Body of pancreas (tissue), 4 donors: ENCODE measurements at regions not wholly inside any gene's neighbourhood (a gene's known extent, or its start where the extent isn't known, plus 50 kb on each side); places are given as distances from the start of the nearest gene placed in this dataset.

Source experiments
- ATAC-seq: fragments of 150-250 bp; one replicate; pipeline ENCODE4 v1.9.1; 2016
- DNase-seq, 4 donors: peaks; one replicate each; pipeline ENCODE4 v3.0.0-alpha.2; 2019
- H3K27ac ChIP-seq, 4 donors: fragments of 200-600 bp; sonication (generic); 1 replicate in 3 of 4; 2 replicates in 1 of 4; pipeline versions ENCODE4 v1.5.1 to v1.6.1; 2016 to 2019; ENCODE audit warnings: mild to moderate bottlenecking in 1 of 4, mixed read lengths in 1 of 4, moderate library complexity in 1 of 4
- H3K27me3 ChIP-seq, 2 donors: fragments of 200-600 bp; sonication (generic); one replicate each; pipeline ENCODE4 v1.6.0; 2016; ENCODE audit warnings: mild to moderate bottlenecking in 1 of 2
- H3K36me3 ChIP-seq, 2 donors: fragments of 200-600 bp; sonication (generic); replicated peaks in 1 of 2; 2 replicates each; pipeline ENCODE4 v1.5.1; 2016; ENCODE audit warnings: low read depth in 2 of 2; ENCODE audit not compliant: insufficient read depth in 1 of 2
- H3K4me1 ChIP-seq: fragments of 200-600 bp; sonication (generic); one replicate; pipeline ENCODE4 v1.6.0; 2016
- H3K4me3 ChIP-seq, 2 donors: fragments of 200-600 bp; sonication (generic); 1 replicate in 1 of 2; 2 replicates in 1 of 2; pipeline ENCODE4 v1.5.1; 2016 to 2019
- H3K9me3 ChIP-seq, 3 donors: fragments of 200-600 bp; sonication (generic); 1 replicate in 2 of 3; 2 replicates in 1 of 3; pipeline ENCODE4 v1.5.1; 2016
- CTCF ChIP-seq, 7 experiments: fragments of 450-650 bp in 4 of 7; fragments of 200-600 bp in 3 of 7; sonication (generic) in 3 of 7; IDR thresholded peaks; one replicate each; pipeline ENCODE4 v1.5.1; 2016 to 2019; ENCODE audit warnings: antibody characterized with exemption in 7 of 7
- POLR2A ChIP-seq, 3 donors: fragments of 450-650 bp; IDR thresholded peaks; one replicate each; pipeline ENCODE4 v1.6.1; 2016; ENCODE audit warnings: antibody characterized with exemption in 3 of 3, mild to moderate bottlenecking in 2 of 3
- WGBS, 2 donors: methylation state at CpG; one replicate each; pipeline ENCODE4 v1.1.5; 2017; 5-methylcytosine and 5-hydroxymethylcytosine counted together
- intact Hi-C: fragments of 100-400 bp; cut with DNase I; formaldehyde crosslinking; loops from one replicate; pipeline ENCODE4 v1.15.1; 2023

DNA sequence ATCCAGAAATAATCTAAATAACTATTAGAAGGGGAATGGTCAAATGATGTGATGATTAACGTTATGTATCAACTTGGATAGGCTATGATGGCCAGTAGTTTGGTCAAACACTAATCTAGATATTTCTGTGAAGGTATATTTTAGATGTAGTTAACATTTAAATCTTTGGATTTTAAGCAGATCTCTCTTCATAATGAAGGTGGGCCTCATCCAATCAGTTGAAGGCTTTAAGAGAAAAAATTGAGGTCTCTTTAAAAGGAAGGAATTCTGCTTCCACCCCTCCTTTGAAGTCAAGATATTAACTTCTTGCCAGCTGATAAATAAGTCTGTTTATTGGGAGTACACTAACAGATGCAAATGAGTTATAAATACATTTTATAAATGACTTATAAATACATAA, 760.0 kb upstream of the SLC35B3 start:
- no peak overlapping the region for H3K27ac ChIP-seq

DNA sequence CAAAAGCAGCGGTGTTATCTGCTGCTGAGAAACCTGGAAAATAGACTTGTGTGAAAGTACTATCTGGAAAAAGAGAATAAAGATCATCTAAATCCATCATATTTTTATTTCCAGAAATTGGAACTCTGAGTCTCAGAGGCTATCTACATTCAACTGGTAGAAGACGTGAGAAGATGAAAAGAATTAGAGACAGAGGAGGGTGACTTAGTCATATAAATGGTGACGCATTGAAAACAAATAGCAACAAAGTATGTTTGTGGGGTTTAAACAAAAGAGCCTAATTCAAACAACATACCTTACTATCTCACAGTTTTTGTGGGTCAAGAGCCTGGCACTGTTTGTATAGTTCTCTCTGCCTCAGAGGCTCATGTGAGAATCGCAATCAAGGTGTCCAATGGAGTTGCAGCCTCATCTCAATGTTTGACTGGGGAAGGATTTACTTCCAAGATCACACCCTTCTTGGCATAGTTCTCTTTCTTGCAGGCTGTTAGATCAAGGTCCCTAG, 757.1 kb upstream of the SLC35B3 start:
- Histone ChIP-seq H3K27me3 (no peaks in the 10 kb centered on the region), H3K4me1 (no peaks in the 10 kb centered on the region), H3K27ac (no peak overlapping the region), H3K9me3 (no peaks in the 10 kb centered on the region), H3K36me3 (no peaks in the 10 kb centered on the region), H3K4me3 (no peak overlapping the region)
- DNase-seq (no peak), ATAC-seq (no peak)
- 60 to 62% methylated on average over 4 of the region's 4 CpGs for WGBS, 2 donors
- intact Hi-C loops = no loop called here
- TF ChIP-seq CTCF (IDR thresholded peaks at IDR 0.05) = no peak
- TF ChIP-seq POLR2A (IDR thresholded peaks at IDR 0.05) = no peak

More for the DNA sequence above, 760.0 kb upstream of the SLC35B3 start:
- intact Hi-C loops = no loop called here
- no peak for ATAC-seq
- Histone ChIP-seq H3K4me3 (no peak overlapping the region), H3K4me1 (no peaks in the 10 kb centered on the region), H3K36me3 (no peaks in the 10 kb centered on the region), H3K9me3 (no peaks in the 10 kb centered on the region), H3K27me3 (no peaks in the 10 kb centered on the region)
- no peak for DNase-seq
- TF ChIP-seq POLR2A (IDR thresholded peaks at IDR 0.05) (no peak), CTCF (IDR thresholded peaks at IDR 0.05) (no peak)
- WGBS, 2 donors = 41 to 44% methylated on average over 1 of the region's 1 CpG

DNA sequence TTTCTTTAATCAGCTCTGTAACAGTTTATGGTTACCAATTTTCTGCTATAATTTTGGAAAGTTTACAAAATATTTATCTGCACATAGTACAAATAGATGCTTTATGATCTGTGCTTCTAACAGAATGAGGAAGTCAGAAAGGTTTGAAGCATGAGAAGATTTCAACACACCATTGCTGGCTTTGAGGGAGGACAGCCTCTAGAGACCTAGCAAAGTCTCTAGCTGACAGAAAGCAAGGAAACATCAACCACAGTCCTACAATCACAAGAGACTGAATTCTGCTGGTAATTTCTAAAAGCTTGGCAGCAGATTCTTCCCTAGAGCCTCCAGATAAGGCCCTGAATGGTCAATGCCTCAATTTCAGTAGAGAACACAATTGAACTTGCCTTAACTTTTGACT, 750.8 kb upstream of the SLC35B3 start:
- Histone ChIP-seq H3K9me3 (no peaks in the 10 kb centered on the region), H3K36me3 (no peaks in the 10 kb centered on the region), H3K4me3 (no peak overlapping the region), H3K27me3 (no peaks in the 10 kb centered on the region), H3K27ac (no peak overlapping the region), H3K4me1 (no peaks in the 10 kb centered on the region)
- intact Hi-C loops = no loop called here
- TF ChIP-seq POLR2A (IDR thresholded peaks at IDR 0.05) = no peak
- no peak for TF ChIP-seq CTCF (IDR thresholded peaks at IDR 0.05)
- no peak for DNase-seq
- no peak for ATAC-seq

DNA sequence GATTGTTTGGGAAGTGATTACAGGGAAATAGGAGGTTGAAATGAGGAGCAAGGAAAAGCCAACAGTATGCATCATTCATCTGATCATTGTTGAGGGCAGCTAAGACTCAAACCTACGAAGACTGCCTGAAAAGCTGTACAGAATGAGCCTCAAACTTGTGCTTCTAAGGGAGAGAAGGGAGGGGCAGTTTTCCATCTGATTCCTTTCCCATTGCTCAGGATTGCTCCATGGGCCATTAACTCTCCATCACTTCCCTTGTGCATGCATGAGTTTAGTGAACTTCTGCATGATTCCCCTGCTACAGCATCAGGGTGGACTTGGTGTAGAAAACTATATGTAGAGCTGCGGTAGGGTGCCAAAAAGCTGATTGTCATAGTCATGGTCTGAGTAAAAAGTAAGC, 742.7 kb upstream of the SLC35B3 start:
- intact Hi-C loops = no loop called here
- no peaks in the 10 kb centered on the region for H3K4me1 ChIP-seq
- H3K27ac ChIP-seq = no peak overlapping the region
- H3K9me3 ChIP-seq = no peaks in the 10 kb centered on the region
- no peak overlapping the region for H3K4me3 ChIP-seq
- TF ChIP-seq CTCF (IDR thresholded peaks at IDR 0.05) = no peak
- TF ChIP-seq POLR2A (IDR thresholded peaks at IDR 0.05) = no peak
- ATAC-seq (no peak), DNase-seq (no peak)
- H3K36me3 ChIP-seq = no peaks in the 10 kb centered on the region
- WGBS, 2 donors = 69 to 84% methylated on average over 2 of the region's 2 CpGs
- H3K27me3 ChIP-seq = no peaks in the 10 kb centered on the region

- DNase-seq = no peak
- H3K4me1 ChIP-seq = no peaks in the 10 kb centered on the region
- H3K27ac ChIP-seq = no peak overlapping the region
- ATAC-seq = no peak
- TF ChIP-seq POLR2A (IDR thresholded peaks at IDR 0.05) = no peak
- no peak for TF ChIP-seq CTCF (IDR thresholded peaks at IDR 0.05)
- no peaks in the 10 kb centered on the region for H3K36me3 ChIP-seq
- no peak overlapping the region for H3K4me3 ChIP-seq
- 47 to 73% methylated on average over 7 of the region's 7 CpGs for WGBS, 2 donors
- intact Hi-C loops = no loop called here
- no peaks in the 10 kb centered on the region for H3K27me3 ChIP-seq
- no peaks in the 10 kb centered on the region for H3K9me3 ChIP-seq
Observed at GRCh38 chr6:9173229-9173628, 737.9 kb upstream of the SLC35B3 start.
